ENCODE measurements at regions not wholly inside any gene's neighbourhood (a gene's known extent, or its start where the extent isn't known, plus 50 kb on each side); places are given as distances from the start of the nearest gene placed in this dataset.

- no peak overlapping the region for H3K4me3 ChIP-seq
- H3K4me2 ChIP-seq = no peak overlapping the region
- H3K27me3 ChIP-seq = no peaks in the 10 kb centered on the region
- peaks cover 28% of the 10 kb centered on the region; the same call in 1 of the 2 replicates for H4K20me1 ChIP-seq
- H3K9me3 ChIP-seq = peaks cover 4% of the 10 kb centered on the region; the same call in 1 of the 2 replicates
- H3K36me3 ChIP-seq = peaks cover 45% of the 10 kb centered on the region
- H3K4me1 ChIP-seq = peaks cover 63% of the 10 kb centered on the region
- H3K27ac ChIP-seq = no peak overlapping the region
- no peak for TF ChIP-seq Cebpa-rat (IDR thresholded peaks at IDR 0.05)
- no peak overlapping the region for H3K9ac ChIP-seq
These were observed 306.3 kb downstream of the PRL start for GRCh38 chr6:21990577-21990976.

GRCh38 chr6:21992178-21992967 is 304.5 kb downstream of the PRL start:
- Histone ChIP-seq H3K4me1 (peaks cover 63% of the 10 kb centered on the region), H3K27me3 (no peaks in the 10 kb centered on the region), H4K20me1 (peaks cover 28% of the 10 kb centered on the region; the same call in 1 of the 2 replicates), H3K4me3 (no peak overlapping the region), H3K9me3 (peaks cover 4% of the 10 kb centered on the region; the same call in 1 of the 2 replicates), H3K36me3 (peaks cover 45% of the 10 kb centered on the region), H3K4me2 (no peak overlapping the region), H3K9ac (no peak overlapping the region), H3K27ac (no peak overlapping the region)
- no peak for TF ChIP-seq Cebpa-rat (IDR thresholded peaks at IDR 0.05)

GRCh38 chr6:21993841-21994240 is 303.0 kb downstream of the PRL start:
- no peak for TF ChIP-seq Cebpa-rat (IDR thresholded peaks at IDR 0.05)
- peaks cover 65% of the 10 kb centered on the region for H3K4me1 ChIP-seq
- H3K4me2 ChIP-seq = no peak overlapping the region
- no peak overlapping the region for H3K9ac ChIP-seq
- H3K9me3 ChIP-seq = peaks cover 4% of the 10 kb centered on the region; the same call in 1 of the 2 replicates
- no peak overlapping the region for H3K4me3 ChIP-seq
- H3K36me3 ChIP-seq = peaks cover 38% of the 10 kb centered on the region
- no peaks in the 10 kb centered on the region for H3K27me3 ChIP-seq
- no peak overlapping the region for H3K27ac ChIP-seq
- H4K20me1 ChIP-seq = peaks cover 35% of the 10 kb centered on the region; the same call in 1 of the 2 replicates

- Histone ChIP-seq H3K27ac (no peak overlapping the region), H3K9ac (no peak overlapping the region), H4K20me1 (peaks cover 40% of the 10 kb centered on the region; the same call in 1 of the 2 replicates), H3K27me3 (no peaks in the 10 kb centered on the region), H3K4me2 (no peak overlapping the region), H3K36me3 (peaks cover 46% of the 10 kb centered on the region), H3K4me3 (no peak overlapping the region), H3K4me1 (peaks cover 72% of the 10 kb centered on the region), H3K9me3 (no peaks in the 10 kb centered on the region; the same call in 1 of the 2 replicates)
- TF ChIP-seq Cebpa-rat (IDR thresholded peaks at IDR 0.05) = no peak
These were observed 302.0 kb downstream of the PRL start for GRCh38 chr6:21994821-21995220.

- H3K27ac ChIP-seq = no peak overlapping the region
- H3K36me3 ChIP-seq = peaks cover 49% of the 10 kb centered on the region
- no peak overlapping the region for H3K9ac ChIP-seq
- no peak overlapping the region for H3K4me2 ChIP-seq
- H3K27me3 ChIP-seq = no peaks in the 10 kb centered on the region
- H3K9me3 ChIP-seq = no peaks in the 10 kb centered on the region; the same call in 1 of the 2 replicates
- peaks cover 40% of the 10 kb centered on the region; the same call in 1 of the 2 replicates for H4K20me1 ChIP-seq
- no peak overlapping the region for H3K4me3 ChIP-seq
- peaks cover 67% of the 10 kb centered on the region for H3K4me1 ChIP-seq
- no peak for TF ChIP-seq Cebpa-rat (IDR thresholded peaks at IDR 0.05)
These were observed 301.5 kb downstream of the PRL start for GRCh38 chr6:21995318-21995717.

GRCh38 chr6:21996425-21997118 is 300.3 kb downstream of the PRL start:
- H3K27me3 ChIP-seq = no peaks in the 10 kb centered on the region
- no peaks in the 10 kb centered on the region; the same call in 1 of the 2 replicates for H3K9me3 ChIP-seq
- peak overlapping the region; percentile 76 for H3K4me2 ChIP-seq
- peaks cover 64% of the 10 kb centered on the region for H3K4me1 ChIP-seq
- H3K27ac ChIP-seq = peak overlapping the region; percentile 69
- no peak overlapping the region for H3K4me3 ChIP-seq
- no peak for TF ChIP-seq Cebpa-rat (IDR thresholded peaks at IDR 0.05)
- peaks cover 40% of the 10 kb centered on the region; the same call in 1 of the 2 replicates for H4K20me1 ChIP-seq
- H3K9ac ChIP-seq = peak overlapping the region; percentile 33; the same call in 1 of the 2 replicates
- peaks cover 43% of the 10 kb centered on the region for H3K36me3 ChIP-seq

GRCh38 chr6:21997119-21998037 is 299.5 kb downstream of the PRL start:
- peak overlapping the region; percentile 69 for H3K27ac ChIP-seq
- peaks cover 40% of the 10 kb centered on the region; the same call in 1 of the 2 replicates for H4K20me1 ChIP-seq
- TF ChIP-seq Cebpa-rat (IDR thresholded peaks at IDR 0.05) = no peak
- H3K9me3 ChIP-seq = no peaks in the 10 kb centered on the region; the same call in 1 of the 2 replicates
- peak overlapping the region; percentile 33; the same call in 1 of the 2 replicates for H3K9ac ChIP-seq
- peak overlapping the region; percentile 76 for H3K4me2 ChIP-seq
- peaks cover 64% of the 10 kb centered on the region for H3K4me1 ChIP-seq
- H3K27me3 ChIP-seq = no peaks in the 10 kb centered on the region
- H3K36me3 ChIP-seq = peaks cover 36% of the 10 kb centered on the region
- H3K4me3 ChIP-seq = no peak overlapping the region

- peak overlapping the region; percentile 69; the same call in 1 of the 2 replicates for H3K27ac ChIP-seq
- no peak overlapping the region for H3K9ac ChIP-seq
- no peaks in the 10 kb centered on the region for H3K27me3 ChIP-seq
- H3K9me3 ChIP-seq = no peaks in the 10 kb centered on the region
- peaks cover 53% of the 10 kb centered on the region for H3K4me1 ChIP-seq
- no peak overlapping the region for H3K4me3 ChIP-seq
- H3K36me3 ChIP-seq = peaks cover 34% of the 10 kb centered on the region; the same call in 1 of the 2 replicates
- TF ChIP-seq Cebpa-rat (IDR thresholded peaks at IDR 0.05) = no peak
- H4K20me1 ChIP-seq = peaks cover 34% of the 10 kb centered on the region; the same call in 1 of the 2 replicates
- H3K4me2 ChIP-seq = peak overlapping the region; percentile 76; the same call in 1 of the 2 replicates
These were observed 298.3 kb downstream of the PRL start for GRCh38 chr6:21998582-21998981.

Measured in BLaER1 (cell line).